ENCODE measurements at regions not wholly inside any gene's neighbourhood (a gene's known extent, or its start where the extent isn't known, plus 50 kb on each side); places are given as distances from the start of the nearest gene placed in this dataset.
"Not testable (repeated sequence)": the region's sequence is repeated elsewhere in the genome, so short reads cannot be mapped to it uniquely, and the experiment has no call there.

- DNase-seq (ENCODE audit: low read depth in 1 of 2, low spot score in 1 of 2) = no peak
- no peak overlapping the region for H3K4me3 ChIP-seq
- no peaks in the 10 kb centered on the region for H3K4me1 ChIP-seq (ENCODE audit: low read depth)
- no peaks in the 10 kb centered on the region for H3K9me3 ChIP-seq (ENCODE audit: low read depth)
- peaks cover 5% of the 10 kb centered on the region for H3K27me3 ChIP-seq
- no peak for TF ChIP-seq CTCF (IDR thresholded peaks at IDR 0.05; ENCODE audit: low read depth, low read length)
- H3K27ac ChIP-seq = no peak overlapping the region
- no peaks in the 10 kb centered on the region for H3K36me3 ChIP-seq
These were observed 240.2 kb upstream of the C16orf82 start for GRCh38 chr16:26826500-26826899.

GRCh38 chr16:26827386-26827785, 239.3 kb upstream of the C16orf82 start:
- TF ChIP-seq CTCF (IDR thresholded peaks at IDR 0.05; ENCODE audit: low read depth, low read length) = no peak
- H3K4me3 ChIP-seq = no peak overlapping the region
- no peaks in the 10 kb centered on the region for H3K9me3 ChIP-seq (ENCODE audit: low read depth)
- H3K36me3 ChIP-seq = no peaks in the 10 kb centered on the region
- no peak for DNase-seq (ENCODE audit: low read depth in 1 of 2, low spot score in 1 of 2)
- H3K4me1 ChIP-seq (ENCODE audit: low read depth) = no peaks in the 10 kb centered on the region
- no peak overlapping the region for H3K27ac ChIP-seq
- peaks cover 4% of the 10 kb centered on the region for H3K27me3 ChIP-seq

GRCh38 chr16:26830428-26831127, 236.1 kb upstream of the C16orf82 start:
- Histone ChIP-seq H3K27ac (no peak overlapping the region), H3K4me3 (no peak overlapping the region), H3K27me3 (no peaks in the 10 kb centered on the region), H3K9me3 (ENCODE audit: low read depth) (no peaks in the 10 kb centered on the region), H3K36me3 (no peaks in the 10 kb centered on the region), H3K4me1 (ENCODE audit: low read depth) (no peaks in the 10 kb centered on the region)
- TF ChIP-seq CTCF (IDR thresholded peaks at IDR 0.05; ENCODE audit: low read depth, low read length) = no peak
- DNase-seq (ENCODE audit: low read depth in 1 of 2, low spot score in 1 of 2) = no peak

- H3K4me3 ChIP-seq; H3K27ac ChIP-seq; DNase-seq (ENCODE audit: low read depth in 1 of 2, low spot score in 1 of 2); H3K4me1 ChIP-seq (ENCODE audit: low read depth); H3K27me3 ChIP-seq; H3K36me3 ChIP-seq; H3K9me3 ChIP-seq (ENCODE audit: low read depth): not testable (repeated sequence)
These were observed 230.6 kb upstream of the C16orf82 start for GRCh38 chr16:26836114-26836513.

GRCh38 chr16:26838931-26839330, 227.8 kb upstream of the C16orf82 start:
- Histone ChIP-seq H3K27ac (no peak overlapping the region), H3K27me3 (no peaks in the 10 kb centered on the region), H3K4me1 (ENCODE audit: low read depth) (no peaks in the 10 kb centered on the region), H3K9me3 (ENCODE audit: low read depth) (no peaks in the 10 kb centered on the region), H3K4me3 (no peak overlapping the region), H3K36me3 (no peaks in the 10 kb centered on the region)
- no peak for TF ChIP-seq CTCF (IDR thresholded peaks at IDR 0.05; ENCODE audit: low read depth, low read length)
- DNase-seq (ENCODE audit: low read depth in 1 of 2, low spot score in 1 of 2) = no peak

GRCh38 chr16:26840691-26841090, 226.0 kb upstream of the C16orf82 start:
- Histone ChIP-seq H3K4me1 (ENCODE audit: low read depth) (no peaks in the 10 kb centered on the region), H3K36me3 (no peaks in the 10 kb centered on the region), H3K27me3 (no peaks in the 10 kb centered on the region), H3K27ac (no peak overlapping the region), H3K4me3 (no peak overlapping the region), H3K9me3 (ENCODE audit: low read depth) (no peaks in the 10 kb centered on the region)
- no peak for DNase-seq (ENCODE audit: low read depth in 1 of 2, low spot score in 1 of 2)
- TF ChIP-seq CTCF (IDR thresholded peaks at IDR 0.05; ENCODE audit: low read depth, low read length) = no peak
